HG02571 (cell line): ENCODE measurements at regions not wholly inside any gene's neighbourhood (a gene's known extent, or its start where the extent isn't known, plus 50 kb on each side); places are given as distances from the start of the nearest gene placed in this dataset.

Experiments
- ATAC-seq: cut with Tn5 transposase; IDR thresholded peaks from one replicate; pipeline ENCODE4 v1.9.1; 2021; ENCODE audit warnings: mild to moderate bottlenecking, moderate library complexity; ENCODE audit not compliant: unreplicated experiment

GRCh38 chr10:4663162-4663992, 162.6 kb upstream of the AKR1E2 start:
- ATAC-seq = peak; percentile 84

GRCh38 chr10:4662576-4663161, 163.3 kb upstream of the AKR1E2 start:
- no peak for ATAC-seq

- ATAC-seq = no peak
These were observed 164.3 kb upstream of the AKR1E2 start for GRCh38 chr10:4661511-4662255.

GRCh38 chr10:4658777-4659176, 167.2 kb upstream of the AKR1E2 start:
- no peak for ATAC-seq

GRCh38 chr10:4656576-4657194, 169.3 kb upstream of the AKR1E2 start:
- no peak for ATAC-seq

GRCh38 chr10:4655879-4656278, 170.1 kb upstream of the AKR1E2 start:
- no peak for ATAC-seq

- ATAC-seq = no peak
These were observed 170.6 kb upstream of the AKR1E2 start for GRCh38 chr10:4655406-4655805.

- ATAC-seq = no peak
These were observed 171.5 kb upstream of the AKR1E2 start for GRCh38 chr10:4654496-4654895.

GRCh38 chr10:4653160-4653559, 172.8 kb upstream of the AKR1E2 start:
- no peak for ATAC-seq

- no peak for ATAC-seq
These were observed 173.6 kb upstream of the AKR1E2 start for GRCh38 chr10:4652111-4653010.

- no peak for ATAC-seq
These were observed 174.5 kb upstream of the AKR1E2 start for GRCh38 chr10:4651404-4652037.

- no peak for ATAC-seq
These were observed 175.4 kb upstream of the AKR1E2 start for GRCh38 chr10:4650582-4650981.

GRCh38 chr10:4649886-4650508, 176.0 kb upstream of the AKR1E2 start:
- ATAC-seq = no peak

GRCh38 chr10:4649471-4649870, 176.5 kb upstream of the AKR1E2 start:
- no peak for ATAC-seq

- ATAC-seq = no peak
These were observed 177.0 kb upstream of the AKR1E2 start for GRCh38 chr10:4648999-4649398.

- ATAC-seq = no peak
These were observed 178.8 kb upstream of the AKR1E2 start for GRCh38 chr10:4647109-4647785.

GRCh38 chr10:4646547-4646946, 179.5 kb upstream of the AKR1E2 start:
- ATAC-seq = no peak

GRCh38 chr10:4645836-4646235, 180.2 kb upstream of the AKR1E2 start:
- ATAC-seq = no peak

GRCh38 chr10:4643471-4643870, 182.5 kb upstream of the AKR1E2 start:
- ATAC-seq = no peak
